Tibial artery (tissue), 4 donors: ENCODE measurements at regions not wholly inside any gene's neighbourhood (a gene's known extent, or its start where the extent isn't known, plus 50 kb on each side); places are given as distances from the start of the nearest gene placed in this dataset.

Experiments
- DNase-seq, 2 donors: peaks; one replicate each; pipeline ENCODE4 v3.0.0-alpha.2; 2019
- H3K27ac ChIP-seq, 2 donors: fragments of 200-600 bp; sonication (generic) in 1 of 2; 1 replicate in 1 of 2; 2 replicates in 1 of 2; pipeline ENCODE4 v1.5.1; 2018 to 2019; ENCODE audit warnings: mild to moderate bottlenecking in 1 of 2
- H3K27me3 ChIP-seq, 2 donors: fragments of 200-600 bp; sonication (generic) in 1 of 2; one replicate each; pipeline versions ENCODE4 v1.5.1 to v1.6.0; 2016 to 2019
- H3K36me3 ChIP-seq, 3 donors: fragments of 200-600 bp; sonication (generic) in 2 of 3; one replicate each; pipeline ENCODE4 v1.5.1; 2016 to 2019; ENCODE audit warnings: mild to moderate bottlenecking in 2 of 3
- H3K4me1 ChIP-seq, 4 donors: fragments of 200-600 bp; sonication (generic) in 2 of 4; 1 replicate in 3 of 4; 2 replicates in 1 of 4; pipeline ENCODE4 v1.5.1; 2016 to 2019
- H3K4me3 ChIP-seq, 2 donors: fragments of 200-600 bp; sonication (generic) in 1 of 2; 1 replicate in 1 of 2; 2 replicates in 1 of 2; pipeline ENCODE4 v1.5.1; 2018 to 2019; ENCODE audit warnings: mild to moderate bottlenecking in 2 of 2
- H3K9me3 ChIP-seq, 3 donors: fragments of 200-600 bp; sonication (generic) in 1 of 3; one replicate each; pipeline ENCODE4 v1.5.1; 2016 to 2019
- intact Hi-C: fragments of 100-400 bp; cut with DNase I; formaldehyde crosslinking; loops from one replicate; pipeline ENCODE4 v1.15.0; 2023; ENCODE audit warnings: low total_unique reads
- TF ChIP-seq, protein P1 (sequence below), 2 experiments: fragments of 200-600 bp in 1 of 2; fragments of 450-650 bp in 1 of 2; IDR thresholded peaks; one replicate each; pipeline ENCODE4 v1.5.1; 2017 to 2019; ENCODE audit warnings: antibody characterized with exemption in 2 of 2, mild to moderate bottlenecking in 1 of 2, moderate library complexity in 1 of 2

- H3K36me3 ChIP-seq, result peaks cover 0 to 10% (median 0%) of the 10 kb centered on the region in 3 donors
- no peak for DNase-seq
- TF ChIP-seq, protein P1, sequence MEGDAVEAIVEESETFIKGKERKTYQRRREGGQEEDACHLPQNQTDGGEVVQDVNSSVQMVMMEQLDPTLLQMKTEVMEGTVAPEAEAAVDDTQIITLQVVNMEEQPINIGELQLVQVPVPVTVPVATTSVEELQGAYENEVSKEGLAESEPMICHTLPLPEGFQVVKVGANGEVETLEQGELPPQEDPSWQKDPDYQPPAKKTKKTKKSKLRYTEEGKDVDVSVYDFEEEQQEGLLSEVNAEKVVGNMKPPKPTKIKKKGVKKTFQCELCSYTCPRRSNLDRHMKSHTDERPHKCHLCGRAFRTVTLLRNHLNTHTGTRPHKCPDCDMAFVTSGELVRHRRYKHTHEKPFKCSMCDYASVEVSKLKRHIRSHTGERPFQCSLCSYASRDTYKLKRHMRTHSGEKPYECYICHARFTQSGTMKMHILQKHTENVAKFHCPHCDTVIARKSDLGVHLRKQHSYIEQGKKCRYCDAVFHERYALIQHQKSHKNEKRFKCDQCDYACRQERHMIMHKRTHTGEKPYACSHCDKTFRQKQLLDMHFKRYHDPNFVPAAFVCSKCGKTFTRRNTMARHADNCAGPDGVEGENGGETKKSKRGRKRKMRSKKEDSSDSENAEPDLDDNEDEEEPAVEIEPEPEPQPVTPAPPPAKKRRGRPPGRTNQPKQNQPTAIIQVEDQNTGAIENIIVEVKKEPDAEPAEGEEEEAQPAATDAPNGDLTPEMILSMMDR (IDR thresholded peaks at IDR 0.05), result no peak
- no peaks in the 10 kb centered on the region for H3K9me3 ChIP-seq
- no peaks in the 10 kb centered on the region for H3K27me3 ChIP-seq
- H3K4me3 ChIP-seq, result no peak overlapping the region
- H3K4me1 ChIP-seq, result no peaks in the 10 kb centered on the region
- intact Hi-C loops, result no loop called here
- H3K27ac ChIP-seq, result no peak overlapping the region
These were observed 122.7 kb upstream of the RIOK3 start for GRCh38 chr18:23330423-23330822.

DNA sequence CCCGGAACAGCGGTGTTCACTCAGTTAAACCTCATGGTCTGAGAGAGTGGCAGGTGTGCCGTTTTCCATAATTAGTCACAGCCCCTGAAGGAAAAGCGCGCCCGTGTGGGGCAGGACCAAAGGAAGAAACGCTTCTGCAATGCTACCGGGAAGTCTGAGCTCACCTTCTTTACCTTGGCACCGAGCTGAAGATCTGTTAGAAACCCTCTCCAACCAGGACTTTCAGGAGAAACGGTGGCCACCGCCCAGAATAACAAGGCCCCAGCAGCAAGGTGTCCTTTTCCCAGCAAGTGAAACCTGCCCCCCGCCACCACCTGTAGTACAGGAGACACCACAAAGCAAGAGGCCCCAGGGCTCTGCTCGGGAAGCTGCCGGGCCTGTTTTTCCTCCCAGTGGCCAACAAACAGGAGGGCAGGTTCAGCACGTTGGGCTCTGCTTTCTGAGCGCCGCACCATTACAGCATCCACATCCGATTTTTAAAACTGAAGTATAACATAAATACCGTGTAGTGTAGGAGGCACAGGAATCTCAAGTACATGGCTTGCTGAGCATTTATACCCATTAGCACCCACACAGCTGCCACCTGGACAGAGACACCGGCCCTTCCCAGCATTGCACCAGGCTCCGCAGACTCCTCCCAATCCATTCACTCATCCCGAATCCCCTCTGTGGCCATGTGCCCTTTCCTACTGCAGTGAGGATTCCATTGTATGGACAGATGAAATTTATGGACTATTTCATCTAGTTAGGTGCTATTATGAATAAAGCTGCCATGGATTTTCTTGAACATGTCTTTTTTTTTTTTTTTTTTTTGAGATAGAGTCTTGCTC, 121.8 kb upstream of the RIOK3 start:
- no peak for DNase-seq
- TF ChIP-seq, protein P1 (IDR thresholded peaks at IDR 0.05), result no peak
- H3K27me3 ChIP-seq, result no peaks in the 10 kb centered on the region
- no peaks in the 10 kb centered on the region for H3K4me1 ChIP-seq
- H3K4me3 ChIP-seq, result no peak overlapping the region
- H3K36me3 ChIP-seq, result peaks cover 0 to 10% (median 0%) of the 10 kb centered on the region in 3 donors
- no peak overlapping the region for H3K27ac ChIP-seq
- H3K9me3 ChIP-seq, result no peaks in the 10 kb centered on the region
- intact Hi-C loops, result no loop called here

DNA sequence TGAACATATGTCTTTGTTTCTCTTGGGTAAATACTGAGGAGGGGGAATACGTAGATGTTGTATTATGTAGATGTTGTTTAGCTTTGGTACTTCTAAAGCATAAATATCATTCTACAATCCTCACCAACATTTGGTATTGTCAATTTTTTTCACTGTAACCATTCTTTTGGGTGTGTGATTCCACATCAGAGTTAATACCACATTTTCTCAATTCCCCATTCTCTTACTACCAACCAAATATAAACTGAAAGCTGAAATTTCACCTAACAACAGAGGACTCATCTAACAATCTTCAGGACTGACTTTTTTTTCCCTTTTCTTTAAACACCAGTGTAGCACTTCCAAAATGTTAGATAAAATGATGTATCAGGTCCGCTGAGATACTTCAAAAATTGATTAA, 120.7 kb upstream of the RIOK3 start:
- intact Hi-C loops, result no loop called here
- no peak overlapping the region for H3K4me3 ChIP-seq
- no peak overlapping the region for H3K27ac ChIP-seq
- peaks cover 0 to 10% (median 0%) of the 10 kb centered on the region in 3 donors for H3K36me3 ChIP-seq
- no peaks in the 10 kb centered on the region for H3K9me3 ChIP-seq
- DNase-seq, result no peak
- H3K27me3 ChIP-seq, result no peaks in the 10 kb centered on the region
- no peaks in the 10 kb centered on the region for H3K4me1 ChIP-seq
- TF ChIP-seq, protein P1 (IDR thresholded peaks at IDR 0.05), result no peak

GRCh38 chr18:23333827-23334226, 119.3 kb upstream of the RIOK3 start:
- H3K36me3 ChIP-seq, result peaks cover 0 to 10% (median 0%) of the 10 kb centered on the region in 3 donors
- no peaks in the 10 kb centered on the region for H3K4me1 ChIP-seq

GRCh38 chr18:23334569-23334968, 118.5 kb upstream of the RIOK3 start:
- Histone ChIP-seq H3K4me1 (no peaks in the 10 kb centered on the region), H3K27me3 (no peaks in the 10 kb centered on the region), H3K36me3 (peaks cover 0 to 10% (median 0%) of the 10 kb centered on the region in 3 donors), H3K4me3 (no peak overlapping the region), H3K27ac (no peak overlapping the region), H3K9me3 (no peaks in the 10 kb centered on the region)
- TF ChIP-seq, protein P1 (IDR thresholded peaks at IDR 0.05), result no peak
- DNase-seq, result no peak
- intact Hi-C loops, result no loop called here

More at GRCh38 chr18:23333827-23334226, 119.3 kb upstream of the RIOK3 start:
- intact Hi-C loops, result no loop called here
- TF ChIP-seq, protein P1 (IDR thresholded peaks at IDR 0.05), result no peak
- Histone ChIP-seq H3K9me3 (no peaks in the 10 kb centered on the region), H3K27me3 (no peaks in the 10 kb centered on the region), H3K27ac (no peak overlapping the region), H3K4me3 (no peak overlapping the region)
- DNase-seq, result no peak
